SK-N-SH (cell line): ENCODE measurements at regions not wholly inside any gene's neighbourhood (a gene's known extent, or its start where the extent isn't known, plus 50 kb on each side); places are given as distances from the start of the nearest gene placed in this dataset.

ENCODE experiments used
- CTCF ChIA-PET: fragments of 300-600, 350-600 bp; formaldehyde crosslinking; extraction: SDS; loops from one replicate; lab custom pipeline; 2021; lab: Yijun Ruan, JAX
- POLR2A ChIA-PET: fragments of 350-600 bp; sonication (Branson Sonifier 250); formaldehyde crosslinking; extraction: SDS; loops from one replicate; lab custom pipeline; 2020; ENCODE audit warnings: antibody characterized with exemption, inconsistent platforms; lab: Yijun Ruan, JAX
- DNase-seq: peaks from one replicate; pipeline ENCODE4 v3.0.0; 2012
- H2AFZ ChIP-seq: fragments of 200-600 bp; sonication (generic); 2 replicates; pipeline ENCODE4 v1.8.1; 2016; ENCODE audit warnings: antibody characterized with exemption, mild to moderate bottlenecking, low read depth
- H3F3A ChIP-seq: fragments of 200-600 bp; sonication (generic); replicated peaks from 2 replicates; pipeline ENCODE3; 2016; ENCODE audit warnings: antibody characterized with exemption, mild to moderate bottlenecking; ENCODE audit not compliant: insufficient read depth
- H3K27ac ChIP-seq, 2 experiments: fragments of 200-500 bp in 1 of 2; fragments of 200-600 bp in 1 of 2; sonication (Bioruptor generic) in 1 of 2; sonication (generic), shearing (Covaris generic) in 1 of 2; 2 replicates each; pipeline versions ENCODE4 v1.5.1 to v1.6.1; 2014 to 2016; ENCODE audit warnings: low read depth in 2 of 2, inconsistent platforms in 1 of 2, low read length in 1 of 2, mild to moderate bottlenecking in 1 of 2, mixed read lengths in 1 of 2
- H3K27me3 ChIP-seq: fragments of 200-600 bp; sonication (generic), shearing (Covaris generic); 2 replicates; pipeline ENCODE4 v1.6.1; 2016; ENCODE audit warnings: mixed run types; ENCODE audit not compliant: insufficient read depth
- H3K36me3 ChIP-seq, 2 experiments: fragments of 200-500 bp in 1 of 2; fragments of 200-600 bp in 1 of 2; sonication (Bioruptor generic) in 1 of 2; sonication (generic) in 1 of 2; replicated peaks in 1 of 2; 2 replicates each; pipeline versions ENCODE3 to v1.5.1; 2014 to 2016; ENCODE audit warnings: low read length in 1 of 2, mild to moderate bottlenecking in 1 of 2; ENCODE audit not compliant: insufficient read depth in 2 of 2, control insufficient read depth in 1 of 2
- H3K4me1 ChIP-seq, 2 experiments: fragments of 200-500 bp in 1 of 2; fragments of 200-600 bp in 1 of 2; sonication (Bioruptor generic) in 1 of 2; sonication (generic), shearing (Covaris generic) in 1 of 2; 2 replicates each; pipeline versions ENCODE4 v1.5.1 to v1.6.1; 2014 to 2016; ENCODE audit warnings: low read depth in 1 of 2, low read length in 1 of 2, mixed run types in 1 of 2; ENCODE audit not compliant: insufficient read depth in 2 of 2, control insufficient read depth in 1 of 2
- H3K4me2 ChIP-seq: fragments of 200-600 bp; sonication (generic), shearing (Covaris generic); 2 replicates; pipeline ENCODE4 v1.6.1; 2017; ENCODE audit warnings: mixed run types
- H3K4me3 ChIP-seq, 2 experiments: fragments of 200-500 bp in 1 of 2; fragments of 200-600 bp in 1 of 2; sonication (Bioruptor generic) in 1 of 2; sonication (generic), shearing (Covaris generic) in 1 of 2; 2 replicates each; pipeline versions ENCODE4 v1.5.1 to v1.8.1; 2014 to 2016; ENCODE audit warnings: low read depth in 2 of 2, inconsistent platforms in 1 of 2, low read length in 1 of 2, mild to moderate bottlenecking in 1 of 2, mixed read lengths in 1 of 2, moderate library complexity in 1 of 2
- H3K79me2 ChIP-seq: fragments of 200-600 bp; sonication (generic); 2 replicates; pipeline ENCODE4 v1.8.1; 2017; ENCODE audit warnings: mild to moderate bottlenecking; ENCODE audit not compliant: insufficient read depth
- H3K9ac ChIP-seq: fragments of 200-600 bp; sonication (generic); 2 replicates; pipeline ENCODE4 v1.6.1; 2017; ENCODE audit warnings: mixed run types
- H3K9me2 ChIP-seq: fragments of 200-600 bp; sonication (generic); 2 replicates; pipeline ENCODE4 v1.6.1; 2017; ENCODE audit warnings: mixed run types
- H3K9me3 ChIP-seq: fragments of 200-600 bp; sonication (generic); 2 replicates; pipeline ENCODE4 v1.6.1; 2017; ENCODE audit warnings: mixed run types, mild to moderate bottlenecking, moderate library complexity
- H4K20me1 ChIP-seq: fragments of 200-600 bp; sonication (generic); 2 replicates; pipeline ENCODE4 v1.6.1; 2017; ENCODE audit warnings: mild to moderate bottlenecking, mixed run types; ENCODE audit not compliant: insufficient read depth
- CTCF ChIP-seq: fragments of 200-600 bp; sonication (generic); IDR thresholded peaks from 2 replicates; pipeline ENCODE4 v1.6.1; 2017; ENCODE audit warnings: antibody characterized with exemption, mild to moderate bottlenecking, moderate library complexity
- NRF1 ChIP-seq: IDR thresholded peaks from 2 replicates; pipeline ENCODE4 v1.6.1; 2012; ENCODE audit warnings: low read depth, mild to moderate bottlenecking, low read length
- RAD21 ChIP-seq: IDR thresholded peaks from 2 replicates; pipeline ENCODE4 v1.6.1; 2012; ENCODE audit warnings: mild to moderate bottlenecking, low read length
- RFX5 ChIP-seq: IDR thresholded peaks from 2 replicates; pipeline ENCODE4 v1.6.1; 2012; ENCODE audit warnings: mild to moderate bottlenecking, improper control_type of control experiment, low read length
- SIN3A ChIP-seq: IDR thresholded peaks from 2 replicates; pipeline ENCODE4 v1.6.1; 2012; ENCODE audit warnings: low read depth, mild to moderate bottlenecking, low read length, moderate library complexity, borderline replicate concordance
- SMC3 ChIP-seq: IDR thresholded peaks from 2 replicates; pipeline ENCODE4 v1.6.1; 2012; ENCODE audit warnings: low read depth, low read length, improper control_type of control experiment
- WGBS: methylation state at CpG from one replicate; pipeline ENCODE4 v1.1.6; 2017; ENCODE audit warnings: low lambda C conversion rate; 5-methylcytosine and 5-hydroxymethylcytosine counted together
- TF ChIP-seq, protein P1 (sequence below): fragments of 150-350 bp; IDR thresholded peaks from 2 replicates; pipeline ENCODE4 v1.6.1; 2016; ENCODE audit warnings: mild to moderate bottlenecking, low read depth, low read length
- TF ChIP-seq, protein P2 (sequence below): fragments of 150-350 bp; IDR thresholded peaks from 2 replicates; pipeline ENCODE4 v1.6.1; 2017; ENCODE audit warnings: antibody characterized with exemption, low read length, low read depth, borderline replicate concordance

DNA sequence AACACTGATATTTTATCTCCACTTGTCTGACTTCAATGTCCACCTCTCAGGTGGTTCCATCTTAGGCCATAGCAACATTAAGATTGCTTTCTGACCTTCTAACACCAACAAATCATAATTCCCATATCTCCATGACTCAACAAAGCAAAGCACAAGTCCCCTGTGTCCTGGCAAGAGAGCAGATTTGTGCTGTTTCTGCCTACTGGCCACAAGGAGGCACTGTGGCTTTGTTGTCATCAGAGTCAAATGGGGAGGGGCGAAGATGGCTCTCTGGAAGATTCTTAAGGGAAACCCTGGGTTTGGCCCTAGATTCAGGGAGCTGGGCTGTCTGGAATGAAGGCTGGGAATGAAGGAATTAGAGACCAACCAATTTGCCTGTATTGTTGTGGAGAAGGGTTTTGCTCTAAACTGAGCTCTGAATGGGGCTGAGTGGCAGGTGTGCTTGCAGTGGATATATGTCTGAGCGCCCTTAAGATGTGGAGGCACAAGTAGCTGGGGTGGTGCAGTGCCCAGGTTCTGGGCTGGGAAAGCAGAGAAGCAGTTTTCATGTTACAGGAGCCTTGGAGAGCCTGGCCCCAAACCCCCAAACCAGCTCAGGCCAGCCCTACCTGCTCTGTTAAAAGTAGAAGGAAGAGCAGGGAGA, 154.8 kb upstream of the PRSS58 start:
- H2AFZ ChIP-seq = peak overlapping the region; percentile 31; the same call in 1 of the 2 replicates
- no peaks in the 10 kb centered on the region for H3K4me1 ChIP-seq
- TF ChIP-seq SMC3 = peak; percentile 41
- TF ChIP-seq, protein P1, sequence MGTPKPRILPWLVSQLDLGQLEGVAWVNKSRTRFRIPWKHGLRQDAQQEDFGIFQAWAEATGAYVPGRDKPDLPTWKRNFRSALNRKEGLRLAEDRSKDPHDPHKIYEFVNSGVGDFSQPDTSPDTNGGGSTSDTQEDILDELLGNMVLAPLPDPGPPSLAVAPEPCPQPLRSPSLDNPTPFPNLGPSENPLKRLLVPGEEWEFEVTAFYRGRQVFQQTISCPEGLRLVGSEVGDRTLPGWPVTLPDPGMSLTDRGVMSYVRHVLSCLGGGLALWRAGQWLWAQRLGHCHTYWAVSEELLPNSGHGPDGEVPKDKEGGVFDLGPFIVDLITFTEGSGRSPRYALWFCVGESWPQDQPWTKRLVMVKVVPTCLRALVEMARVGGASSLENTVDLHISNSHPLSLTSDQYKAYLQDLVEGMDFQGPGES = no peak
- TF ChIP-seq, protein P2, sequence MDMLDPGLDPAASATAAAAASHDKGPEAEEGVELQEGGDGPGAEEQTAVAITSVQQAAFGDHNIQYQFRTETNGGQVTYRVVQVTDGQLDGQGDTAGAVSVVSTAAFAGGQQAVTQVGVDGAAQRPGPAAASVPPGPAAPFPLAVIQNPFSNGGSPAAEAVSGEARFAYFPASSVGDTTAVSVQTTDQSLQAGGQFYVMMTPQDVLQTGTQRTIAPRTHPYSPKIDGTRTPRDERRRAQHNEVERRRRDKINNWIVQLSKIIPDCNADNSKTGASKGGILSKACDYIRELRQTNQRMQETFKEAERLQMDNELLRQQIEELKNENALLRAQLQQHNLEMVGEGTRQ = no peak
- peak; percentile 64 for TF ChIP-seq RAD21
- peak; percentile 94 for TF ChIP-seq CTCF
- no peaks in the 10 kb centered on the region for H3F3A ChIP-seq
- POLR2A ChIA-PET = no interaction called here
- WGBS = 52% methylated on average over 2 of the region's 2 CpGs
- H3K27ac ChIP-seq = no peak overlapping the region
- no peak overlapping the region for H3K9ac ChIP-seq
- peak; percentile 54 for DNase-seq
- CTCF ChIA-PET = interaction anchor here (0.7 to 2.5 kb wide), 27 partner anchors 9 to 453 kb away, joined by 3 to 18 read pairs (median 4); no protein-coding TSS in a partner anchor
- no peak overlapping the region for H3K4me3 ChIP-seq
- H4K20me1 ChIP-seq = no peaks in the 10 kb centered on the region
- H3K4me2 ChIP-seq = no peak overlapping the region
- H3K9me2 ChIP-seq = no peaks in the 10 kb centered on the region
- H3K79me2 ChIP-seq = no peaks in the 10 kb centered on the region
- H3K27me3 ChIP-seq = no peaks in the 10 kb centered on the region
- no peaks in the 10 kb centered on the region for H3K36me3 ChIP-seq
- no peaks in the 10 kb centered on the region for H3K9me3 ChIP-seq

DNA sequence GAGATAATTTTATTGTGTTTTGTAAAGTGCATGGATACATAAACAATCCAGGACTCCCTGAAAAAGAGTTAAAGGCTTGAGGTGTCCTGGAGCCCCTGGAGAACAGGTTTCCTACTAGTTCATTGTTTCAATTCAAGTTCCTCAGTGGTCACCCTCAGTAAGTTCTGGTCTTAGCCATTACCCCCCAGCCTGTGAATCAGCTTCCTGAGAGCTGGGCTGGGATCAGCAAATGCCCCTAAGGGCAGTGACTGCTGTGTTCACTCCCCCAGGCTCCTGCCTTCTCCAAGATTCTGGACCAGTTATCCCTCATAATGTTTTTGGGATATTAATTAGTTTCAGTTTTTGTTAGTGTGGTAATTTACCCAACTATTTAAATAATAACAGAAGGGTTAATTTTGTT, 151.6 kb upstream of the PRSS58 start:
- Histone ChIP-seq H3K79me2 (no peaks in the 10 kb centered on the region), H4K20me1 (no peaks in the 10 kb centered on the region), H3F3A (no peaks in the 10 kb centered on the region)
- POLR2A ChIA-PET = no interaction called here
- TF ChIP-seq SIN3A = no peak
- no peak for TF ChIP-seq NRF1
- TF ChIP-seq RFX5 = no peak
- TF ChIP-seq, all 33 proteins: peak for 0
- H3K9me2 ChIP-seq = no peaks in the 10 kb centered on the region
- no peak overlapping the region for H3K4me2 ChIP-seq
- DNase-seq = no peak
- H3K27ac ChIP-seq = no peak overlapping the region
- H3K36me3 ChIP-seq = no peaks in the 10 kb centered on the region
- H3K4me1 ChIP-seq = no peaks in the 10 kb centered on the region
- H3K9me3 ChIP-seq = no peaks in the 10 kb centered on the region
- H3K27me3 ChIP-seq = no peaks in the 10 kb centered on the region; the same call in 1 of the 2 replicates
- H3K9ac ChIP-seq = no peak overlapping the region
- CTCF ChIA-PET = interaction anchor here (0.8 to 1.6 kb wide), 3 partner anchors 24 to 53 kb away, joined by 3 to 5 read pairs (median 3); no protein-coding TSS in a partner anchor
- H3K4me3 ChIP-seq = no peak overlapping the region
- no peak overlapping the region for H2AFZ ChIP-seq
